HUES64 (cell line): ENCODE measurements at regions not wholly inside any gene's neighbourhood (a gene's known extent, or its start where the extent isn't known, plus 50 kb on each side); places are given as distances from the start of the nearest gene placed in this dataset.
"Not testable (repeated sequence)": the region's sequence is repeated elsewhere in the genome, so short reads cannot be mapped to it uniquely, and the experiment has no call there.

ENCODE experiments used
- H3K27ac ChIP-seq: 2 replicates; pipeline ENCODE4 v1.7.0; 2013; ENCODE audit warnings: low read depth, low read length, inconsistent platforms
- H3K27me3 ChIP-seq: 2 replicates; pipeline ENCODE4 v1.6.1; 2013; ENCODE audit warnings: mild to moderate bottlenecking, low read length; ENCODE audit not compliant: insufficient read depth
- H3K36me3 ChIP-seq: 2 replicates; pipeline ENCODE4 v1.6.1; 2013; ENCODE audit warnings: mild to moderate bottlenecking, low read length; ENCODE audit not compliant: insufficient read depth
- H3K4me1 ChIP-seq: 2 replicates; pipeline ENCODE4 v1.6.1; 2013; ENCODE audit warnings: mild to moderate bottlenecking, low read length, moderate library complexity; ENCODE audit not compliant: insufficient read depth
- H3K4me3 ChIP-seq: 2 replicates; pipeline ENCODE4 v1.5.1; 2013; ENCODE audit warnings: mild to moderate bottlenecking, low read length, moderate library complexity
- H3K9ac ChIP-seq: 2 replicates; pipeline ENCODE4 v1.6.1; 2013; ENCODE audit warnings: mild to moderate bottlenecking, low read depth, low read length
- H3K9me3 ChIP-seq: 2 replicates; pipeline ENCODE4 v1.6.1; 2013; ENCODE audit warnings: low read depth, low read length; ENCODE audit not compliant: insufficient read depth
- WGBS: fragments of 150-250, 120-280 bp; methylation state at CpG from one replicate; pipeline ENCODE4 v1.1.7; 2013; ENCODE audit warnings: missing lambda C conversion rate; 5-methylcytosine and 5-hydroxymethylcytosine counted together

DNA sequence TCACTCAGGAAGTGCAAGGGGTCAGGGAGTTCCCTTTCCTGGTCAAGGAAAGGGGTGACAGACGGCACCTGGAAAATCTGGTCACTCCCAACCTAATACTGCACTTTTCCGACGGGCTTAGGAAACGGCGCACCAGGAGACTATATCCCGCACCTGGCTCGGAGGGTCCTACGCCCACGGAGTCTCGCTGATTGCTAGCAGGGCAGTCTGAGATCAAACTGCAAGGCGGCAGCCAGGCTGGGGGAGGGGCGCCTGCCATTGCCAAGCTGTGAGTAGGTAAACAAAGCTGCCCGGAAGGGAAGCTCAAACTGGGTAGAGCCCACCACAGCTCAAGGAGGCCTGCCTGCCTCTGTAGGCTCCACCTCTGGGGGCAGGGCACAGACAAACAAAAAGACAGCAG is 142.8 kb downstream of the RPL10L start:
- not testable (repeated sequence) for H3K9ac ChIP-seq, H3K4me1 ChIP-seq, H3K9me3 ChIP-seq, H3K27ac ChIP-seq, H3K4me3 ChIP-seq, H3K36me3 ChIP-seq, H3K27me3 ChIP-seq
- WGBS, result 86% methylated on average over 13 of the region's 13 CpGs

DNA sequence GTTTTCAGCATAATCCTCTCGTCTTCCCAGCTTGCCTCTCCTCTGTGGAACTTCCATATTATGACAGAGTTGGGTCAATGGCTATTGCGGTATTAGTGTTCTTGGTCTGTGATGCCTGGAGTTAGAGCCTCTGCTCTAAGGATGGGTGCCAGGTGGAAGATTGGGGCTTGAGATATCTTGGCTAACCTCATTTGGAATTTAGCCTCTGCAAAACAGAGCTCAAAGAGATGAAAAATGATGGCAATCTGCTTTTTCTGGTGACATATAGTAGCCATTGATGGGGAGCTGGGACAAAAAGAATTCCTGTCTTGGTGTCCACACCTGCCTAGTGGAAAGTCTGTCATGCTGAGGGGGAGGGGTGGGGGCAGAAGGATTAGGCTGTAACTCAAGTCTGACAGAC is 152.1 kb downstream of the RPL10L start:
- no peaks in the 10 kb centered on the region for H3K4me1 ChIP-seq
- 99% methylated on average over 2 of the region's 2 CpGs for WGBS
- H3K4me3 ChIP-seq, result no peak overlapping the region
- H3K36me3 ChIP-seq, result no peaks in the 10 kb centered on the region
- no peak overlapping the region for H3K27ac ChIP-seq
- H3K27me3 ChIP-seq, result no peaks in the 10 kb centered on the region
- no peak overlapping the region for H3K9ac ChIP-seq
- H3K9me3 ChIP-seq, result no peaks in the 10 kb centered on the region

GRCh38 chr14:46496409-46496808 is 155.2 kb downstream of the RPL10L start:
- H3K4me3 ChIP-seq, result no peak overlapping the region
- WGBS, result 100% methylated on average over 1 of the region's 1 CpG
- no peak overlapping the region for H3K9ac ChIP-seq
- H3K9me3 ChIP-seq, result no peaks in the 10 kb centered on the region
- no peaks in the 10 kb centered on the region for H3K36me3 ChIP-seq
- H3K27me3 ChIP-seq, result no peaks in the 10 kb centered on the region
- H3K27ac ChIP-seq, result no peak overlapping the region
- no peaks in the 10 kb centered on the region for H3K4me1 ChIP-seq

GRCh38 chr14:46490238-46490685 is 161.3 kb downstream of the RPL10L start:
- no peak overlapping the region for H3K27ac ChIP-seq
- no peaks in the 10 kb centered on the region for H3K4me1 ChIP-seq
- H3K36me3 ChIP-seq, result no peaks in the 10 kb centered on the region
- H3K27me3 ChIP-seq, result no peaks in the 10 kb centered on the region
- no peak overlapping the region for H3K9ac ChIP-seq
- H3K9me3 ChIP-seq, result no peaks in the 10 kb centered on the region
- no peak overlapping the region for H3K4me3 ChIP-seq
- no CpG with 5 or more reads among the region's 1 CpG for WGBS

GRCh38 chr14:46488374-46488773 is 163.2 kb downstream of the RPL10L start:
- WGBS, result 96% methylated on average over 5 of the region's 5 CpGs
- Histone ChIP-seq H3K27ac (no peak overlapping the region), H3K36me3 (no peaks in the 10 kb centered on the region), H3K9me3 (no peaks in the 10 kb centered on the region), H3K27me3 (no peaks in the 10 kb centered on the region), H3K4me3 (no peak overlapping the region), H3K9ac (no peak overlapping the region), H3K4me1 (no peaks in the 10 kb centered on the region)

DNA sequence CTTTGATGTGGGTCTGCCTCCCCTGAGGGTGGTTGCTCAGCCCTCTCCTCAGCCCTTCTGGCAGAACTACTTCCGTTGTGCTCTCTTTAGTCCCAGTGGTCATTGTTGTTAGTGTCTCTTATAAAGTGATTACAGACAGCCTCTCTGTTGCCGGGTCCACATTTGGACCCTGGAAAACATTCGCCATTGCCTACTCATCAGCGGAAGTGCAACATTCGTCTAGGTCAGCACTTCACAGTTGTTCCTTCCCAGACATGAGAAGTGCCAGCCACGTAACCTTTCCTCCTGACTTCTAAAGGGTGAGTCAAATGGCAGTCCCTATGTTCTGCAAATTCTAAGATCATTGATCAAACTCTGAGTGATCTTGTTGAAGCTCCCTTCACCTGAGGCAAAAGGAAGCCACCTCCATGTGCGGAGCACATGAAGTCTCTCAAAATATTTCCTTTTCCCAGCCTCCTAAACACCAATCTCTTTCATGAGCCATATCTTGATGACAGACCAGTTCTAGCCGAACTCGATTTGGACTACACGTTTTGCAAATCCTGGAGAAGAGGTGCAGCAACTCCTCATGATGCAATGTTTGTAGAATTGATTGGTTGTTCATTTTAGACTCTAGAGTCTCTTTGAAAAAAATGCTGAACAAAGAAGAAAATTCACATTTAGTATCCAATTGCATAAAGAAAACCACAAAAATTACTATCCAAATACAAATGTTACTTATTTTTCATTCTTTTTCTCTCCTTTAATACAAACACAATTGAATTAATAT is 163.8 kb downstream of the RPL10L start:
- no peak overlapping the region for H3K4me3 ChIP-seq
- H3K27ac ChIP-seq, result no peak overlapping the region
- 95% methylated on average over 10 of the region's 10 CpGs for WGBS
- no peaks in the 10 kb centered on the region for H3K27me3 ChIP-seq
- no peak overlapping the region for H3K9ac ChIP-seq
- no peaks in the 10 kb centered on the region for H3K4me1 ChIP-seq
- H3K9me3 ChIP-seq, result no peaks in the 10 kb centered on the region
- no peaks in the 10 kb centered on the region for H3K36me3 ChIP-seq

GRCh38 chr14:46482200-46482599 is 169.4 kb downstream of the RPL10L start:
- no peaks in the 10 kb centered on the region for H3K27me3 ChIP-seq
- no peak overlapping the region for H3K9ac ChIP-seq
- H3K4me3 ChIP-seq, result no peak overlapping the region
- no peak overlapping the region for H3K27ac ChIP-seq
- no peaks in the 10 kb centered on the region for H3K36me3 ChIP-seq
- H3K4me1 ChIP-seq, result no peaks in the 10 kb centered on the region
- H3K9me3 ChIP-seq, result no peaks in the 10 kb centered on the region

GRCh38 chr14:46480817-46481216 is 170.8 kb downstream of the RPL10L start:
- Histone ChIP-seq H3K9ac (no peak overlapping the region), H3K27me3 (no peaks in the 10 kb centered on the region), H3K4me1 (no peaks in the 10 kb centered on the region), H3K9me3 (no peaks in the 10 kb centered on the region), H3K27ac (no peak overlapping the region), H3K4me3 (no peak overlapping the region), H3K36me3 (no peaks in the 10 kb centered on the region)
- WGBS, result 90% methylated on average over 1 of the region's 3 CpGs

- Histone ChIP-seq H3K4me3 (no peak overlapping the region), H3K27ac (no peak overlapping the region), H3K4me1 (no peaks in the 10 kb centered on the region), H3K36me3 (no peaks in the 10 kb centered on the region), H3K27me3 (no peaks in the 10 kb centered on the region), H3K9me3 (no peaks in the 10 kb centered on the region), H3K9ac (no peak overlapping the region)
- WGBS, result 100% methylated on average over 2 of the region's 2 CpGs
Measured at GRCh38 chr14:46472261-46472660, 179.3 kb downstream of the RPL10L start.

DNA sequence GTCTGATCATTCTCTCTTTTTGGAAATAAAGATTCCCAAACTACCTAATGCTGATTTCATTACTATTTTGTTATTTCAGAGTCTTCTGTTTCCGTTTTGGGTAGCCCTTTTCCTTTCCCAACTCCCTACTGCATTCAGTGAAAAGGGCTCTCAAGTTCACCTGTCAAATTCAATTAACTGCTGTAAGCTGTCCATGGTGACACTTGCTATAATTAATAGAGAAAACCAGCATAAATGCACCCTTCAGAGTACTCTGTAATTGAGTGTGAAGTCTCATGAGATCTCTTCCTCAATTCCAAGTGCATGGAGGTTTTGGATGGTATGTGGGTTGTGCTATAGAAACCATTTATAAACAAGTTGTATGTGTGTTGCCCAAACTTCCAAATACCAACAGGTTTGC is 187.2 kb downstream of the RPL10L start:
- no peaks in the 10 kb centered on the region for H3K4me1 ChIP-seq
- 93% methylated on average over 1 of the region's 1 CpG for WGBS
- peaks cover 5% of the 10 kb centered on the region; the same call in 1 of the 2 replicates for H3K9me3 ChIP-seq
- H3K4me3 ChIP-seq, result no peak overlapping the region
- no peaks in the 10 kb centered on the region for H3K36me3 ChIP-seq
- H3K27me3 ChIP-seq, result no peaks in the 10 kb centered on the region
- no peak overlapping the region for H3K9ac ChIP-seq
- no peak overlapping the region for H3K27ac ChIP-seq

DNA sequence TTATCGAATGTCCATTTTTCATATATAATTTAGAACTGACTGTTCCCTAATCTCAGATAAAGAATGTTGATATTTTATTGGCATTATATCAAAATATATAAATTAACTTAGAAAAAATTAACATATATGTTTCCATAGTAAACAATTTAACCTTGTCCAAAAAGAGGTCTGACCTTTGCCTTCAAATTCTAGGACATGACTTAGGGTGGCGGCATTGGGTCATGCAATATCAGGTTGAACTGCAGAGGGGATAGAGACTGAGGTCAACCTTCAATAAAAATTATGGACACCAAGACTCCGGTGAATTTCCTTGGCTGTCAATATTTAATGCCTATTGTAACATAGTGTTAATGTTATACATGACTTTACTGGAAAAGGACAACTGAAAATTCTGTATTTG is 199.8 kb downstream of the RPL10L start:
- Histone ChIP-seq H3K9me3 (no peaks in the 10 kb centered on the region), H3K27ac (no peak overlapping the region), H3K9ac (no peak overlapping the region), H3K4me1 (peaks cover 12% of the 10 kb centered on the region), H3K4me3 (no peak overlapping the region), H3K27me3 (no peaks in the 10 kb centered on the region), H3K36me3 (no peaks in the 10 kb centered on the region)
- 90% methylated on average over 1 of the region's 3 CpGs for WGBS

DNA sequence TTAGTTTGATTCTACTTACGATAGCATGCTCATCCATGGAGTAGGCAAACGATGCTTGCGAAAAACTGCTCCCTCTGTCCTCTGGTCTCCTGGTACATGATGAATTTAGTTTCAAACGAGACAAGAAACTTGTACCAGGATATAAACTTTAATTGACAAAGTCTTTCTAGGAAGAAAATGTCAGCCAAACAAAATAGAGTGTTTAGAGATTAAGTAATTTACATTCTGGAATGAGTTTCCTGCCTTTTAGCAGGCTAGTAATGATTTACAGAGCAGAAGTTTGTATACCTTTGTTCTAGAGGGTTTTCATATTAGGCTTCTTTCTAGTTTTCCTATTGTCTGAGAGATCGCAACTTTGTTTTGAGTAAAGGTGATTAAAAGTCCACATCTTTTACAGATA is 206.9 kb downstream of the RPL10L start:
- Histone ChIP-seq H3K9ac (no peak overlapping the region), H3K36me3 (no peaks in the 10 kb centered on the region), H3K27me3 (no peaks in the 10 kb centered on the region), H3K27ac (no peak overlapping the region), H3K4me1 (peaks cover 17% of the 10 kb centered on the region), H3K9me3 (no peaks in the 10 kb centered on the region), H3K4me3 (no peak overlapping the region)
- 95% methylated on average over 4 of the region's 5 CpGs for WGBS
